Psoas muscle (tissue), 7 donors: ENCODE measurements at regions not wholly inside any gene's neighbourhood (a gene's known extent, or its start where the extent isn't known, plus 50 kb on each side); places are given as distances from the start of the nearest gene placed in this dataset.

Source experiments
- ATAC-seq, 4 donors: fragments of 200-7000 bp; cut with Tn5 transposase; one replicate each; pipeline ENCODE4 v1.9.1; 2020; ENCODE audit warnings: moderate library complexity in 3 of 4, mild to moderate bottlenecking in 2 of 4
- DNase-seq, 2 donors: peaks; one replicate each; pipeline ENCODE4 v3.0.0-alpha.2; 2020
- H3K27ac ChIP-seq: fragments of 200-600 bp; one replicate; pipeline ENCODE4 v1.8.0; 2022
- H3K27me3 ChIP-seq, 3 donors: fragments of 200-600 bp in 1 of 3; one replicate each; pipeline versions ENCODE4 v1.6.1 to v1.8.0; 2013 to 2022; ENCODE audit warnings: low read length in 2 of 3, mild to moderate bottlenecking in 2 of 3, moderate library complexity in 1 of 3; ENCODE audit not compliant: insufficient read depth in 3 of 3
- H3K36me3 ChIP-seq, 2 donors: fragments of 200-600 bp in 1 of 2; one replicate each; pipeline versions ENCODE4 v1.6.1 to v1.8.0; 2013 to 2022; ENCODE audit warnings: low read depth in 1 of 2, mild to moderate bottlenecking in 1 of 2, moderate library complexity in 1 of 2; ENCODE audit not compliant: insufficient read depth in 1 of 2
- H3K4me1 ChIP-seq: fragments of 200-600 bp; one replicate; pipeline ENCODE4 v1.8.0; 2022
- H3K4me3 ChIP-seq: fragments of 200-600 bp; one replicate; pipeline ENCODE4 v1.8.0; 2022; ENCODE audit warnings: mild to moderate bottlenecking
- H3K9me3 ChIP-seq: fragments of 200-600 bp; one replicate; pipeline ENCODE4 v1.8.0; 2022
- CTCF ChIP-seq: fragments of 200-600 bp; IDR thresholded peaks from one replicate; pipeline ENCODE4 v1.8.0; 2022; ENCODE audit warnings: antibody characterized with exemption
- WGBS, 3 donors: extraction: QIAGEN DNeasy Blood & Tissue Kit; methylation state at CpG; one replicate each; pipeline versions ENCODE4 v1.1.6 to v1.1.7; 2013; 5-methylcytosine and 5-hydroxymethylcytosine counted together
- intact Hi-C, 2 donors: fragments of 100-400 bp; cut with DNase I; formaldehyde crosslinking; loops; one replicate each; pipeline versions ENCODE4 v1.11.0 to v1.14.2; 2022
- donor health status: healthy with polysubstance abuse.
- donor health status: DM: no; HTN: no; CAD: no; lungs with moderate emphysema.
- donor health status: Bipolar disorder and iron deficiency.
- donor health status: healthy.
- donor health status: DM: yes; HTN: yes; CAD: no.
- donor health status: DM: no; HTN: no; CAD: no.
- donor health status: DM: yes; HTN: yes; CAD: no.

- TF ChIP-seq CTCF, result no peak
- ATAC-seq (no peak), DNase-seq (no peak)
- H3K27me3 ChIP-seq, result no peaks in the 10 kb centered on the region
- H3K27ac ChIP-seq, result no peak overlapping the region
- H3K4me3 ChIP-seq, result no peak overlapping the region
- no peaks in the 10 kb centered on the region for H3K4me1 ChIP-seq
- 55 to 71% (median 64%) methylated on average over 1 to 2 of the region's 2 CpGs for WGBS, 3 donors
- H3K9me3 ChIP-seq, result no peaks in the 10 kb centered on the region
- H3K36me3 ChIP-seq, result no peaks in the 10 kb centered on the region
- intact Hi-C loops, result no loop called here
These were observed 67.5 kb downstream of the PPP1R2C start for GRCh38 chrX:42710452-42710851.

GRCh38 chrX:42708222-42708621 lies 69.7 kb downstream of the PPP1R2C start:
- ATAC-seq, result no peak
- no peak for DNase-seq
- H3K27ac ChIP-seq, result no peak overlapping the region

GRCh38 chrX:42707742-42708141 lies 70.2 kb downstream of the PPP1R2C start:
- intact Hi-C loops, result no loop called here
- no peak for ATAC-seq
- TF ChIP-seq CTCF, result no peak
- DNase-seq, result no peak
- H3K4me3 ChIP-seq, result no peak overlapping the region
- no peaks in the 10 kb centered on the region for H3K36me3 ChIP-seq
- H3K9me3 ChIP-seq, result no peaks in the 10 kb centered on the region
- no peaks in the 10 kb centered on the region for H3K27me3 ChIP-seq
- no peak overlapping the region for H3K27ac ChIP-seq
- no peaks in the 10 kb centered on the region for H3K4me1 ChIP-seq

More at GRCh38 chrX:42708222-42708621, 69.7 kb downstream of the PPP1R2C start:
- whole genome bisulfite sequencing, 3 donors, result 61 to 86% (median 82%) methylated on average over 2 of the region's 2 CpGs
- intact Hi-C loops, result no loop called here
- no peak overlapping the region for H3K4me3 ChIP-seq
- no peaks in the 10 kb centered on the region for H3K4me1 ChIP-seq
- no peaks in the 10 kb centered on the region for H3K27me3 ChIP-seq
- TF ChIP-seq CTCF, result no peak
- H3K36me3 ChIP-seq, result no peaks in the 10 kb centered on the region
- H3K9me3 ChIP-seq, result no peaks in the 10 kb centered on the region

GRCh38 chrX:42704454-42704853 lies 73.5 kb downstream of the PPP1R2C start:
- Histone ChIP-seq H3K27ac (no peak overlapping the region), H3K9me3 (no peaks in the 10 kb centered on the region), H3K4me1 (no peaks in the 10 kb centered on the region), H3K27me3 (no peaks in the 10 kb centered on the region), H3K4me3 (no peak overlapping the region), H3K36me3 (no peaks in the 10 kb centered on the region)
- 55 to 61% (median 60%) methylated on average over 2 of the region's 2 CpGs for WGBS, 3 donors
- TF ChIP-seq CTCF, result no peak
- intact Hi-C loops, result no loop called here
- DNase-seq (no peak), ATAC-seq (no peak)

GRCh38 chrX:42697544-42697943 lies 80.4 kb downstream of the PPP1R2C start:
- H3K27me3 ChIP-seq, result peaks cover 0 to 22% (median 0%) of the 10 kb centered on the region in 3 donors
- ATAC-seq, result no peak
- no peaks in the 10 kb centered on the region for H3K36me3 ChIP-seq
- intact Hi-C loops, result no loop called here
- no peaks in the 10 kb centered on the region for H3K4me1 ChIP-seq
- 40 to 68% (median 48%) methylated on average over 3 of the region's 3 CpGs for WGBS, 3 donors
- TF ChIP-seq CTCF, result no peak
- no peak overlapping the region for H3K27ac ChIP-seq
- no peak overlapping the region for H3K4me3 ChIP-seq
- H3K9me3 ChIP-seq, result no peaks in the 10 kb centered on the region
- no peak for DNase-seq
